GM10266 (cell line): ENCODE measurements at regions not wholly inside any gene's neighbourhood (a gene's known extent, or its start where the extent isn't known, plus 50 kb on each side); places are given as distances from the start of the nearest gene placed in this dataset.
"Not testable (repeated sequence)": the region's sequence is repeated elsewhere in the genome, so short reads cannot be mapped to it uniquely, and the experiment has no call there.

Source experiments
- DNase-seq: peaks from one replicate; pipeline ENCODE4 v3.0.0; 2012; ENCODE audit errors: extremely low spot score
- TF ChIP-seq, protein P1 (sequence below): IDR thresholded peaks from 2 replicates; pipeline ENCODE4 v1.5.1; 2012; ENCODE audit warnings: mild to moderate bottlenecking, low read depth; ENCODE audit not compliant: control insufficient read depth, insufficient read depth; ENCODE audit errors: missing control alignments

DNA sequence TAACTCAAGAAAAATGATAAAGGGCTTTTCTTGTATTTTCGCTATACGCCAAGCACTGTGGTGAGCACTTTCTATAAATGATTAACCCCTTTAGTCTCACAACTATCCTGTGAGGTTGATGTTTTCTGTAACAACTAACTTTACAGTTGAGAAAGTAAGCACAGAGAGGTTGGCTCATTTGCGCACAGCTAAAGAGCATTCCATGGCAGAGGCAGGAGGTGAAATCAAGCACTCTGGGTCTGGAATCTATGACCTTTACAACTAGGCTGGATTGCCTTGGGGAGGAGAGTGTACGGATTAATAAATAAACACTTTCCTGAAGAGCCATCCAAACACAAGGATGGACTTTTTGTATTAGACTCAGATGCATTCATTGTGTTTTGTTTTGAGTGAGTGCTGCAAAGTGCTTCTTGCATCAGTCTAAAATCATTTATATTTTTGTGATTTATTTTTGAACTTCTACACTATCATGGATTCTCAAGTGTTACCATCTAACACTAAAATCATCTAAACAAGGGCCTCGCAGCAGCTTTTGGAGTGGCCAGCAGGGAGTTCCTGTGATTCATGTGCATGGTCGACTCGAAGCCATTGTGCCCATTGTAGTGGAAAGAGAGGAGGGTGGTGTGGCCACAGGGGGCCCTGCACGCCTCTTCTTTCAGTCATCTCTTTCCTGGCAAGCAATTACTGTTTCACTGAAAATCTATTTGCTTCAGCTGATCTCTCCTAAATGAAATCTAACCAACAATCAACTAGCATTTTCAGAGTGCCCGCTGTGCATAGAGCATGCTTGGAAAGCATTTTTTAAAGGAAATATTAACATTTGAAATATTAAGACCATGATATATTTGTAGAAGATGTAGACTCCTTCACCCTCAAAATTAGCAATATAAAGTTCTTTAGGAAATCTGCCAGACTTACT, 633.4 kb upstream of the COBL start:
- TF ChIP-seq, protein P1, sequence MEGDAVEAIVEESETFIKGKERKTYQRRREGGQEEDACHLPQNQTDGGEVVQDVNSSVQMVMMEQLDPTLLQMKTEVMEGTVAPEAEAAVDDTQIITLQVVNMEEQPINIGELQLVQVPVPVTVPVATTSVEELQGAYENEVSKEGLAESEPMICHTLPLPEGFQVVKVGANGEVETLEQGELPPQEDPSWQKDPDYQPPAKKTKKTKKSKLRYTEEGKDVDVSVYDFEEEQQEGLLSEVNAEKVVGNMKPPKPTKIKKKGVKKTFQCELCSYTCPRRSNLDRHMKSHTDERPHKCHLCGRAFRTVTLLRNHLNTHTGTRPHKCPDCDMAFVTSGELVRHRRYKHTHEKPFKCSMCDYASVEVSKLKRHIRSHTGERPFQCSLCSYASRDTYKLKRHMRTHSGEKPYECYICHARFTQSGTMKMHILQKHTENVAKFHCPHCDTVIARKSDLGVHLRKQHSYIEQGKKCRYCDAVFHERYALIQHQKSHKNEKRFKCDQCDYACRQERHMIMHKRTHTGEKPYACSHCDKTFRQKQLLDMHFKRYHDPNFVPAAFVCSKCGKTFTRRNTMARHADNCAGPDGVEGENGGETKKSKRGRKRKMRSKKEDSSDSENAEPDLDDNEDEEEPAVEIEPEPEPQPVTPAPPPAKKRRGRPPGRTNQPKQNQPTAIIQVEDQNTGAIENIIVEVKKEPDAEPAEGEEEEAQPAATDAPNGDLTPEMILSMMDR, result no peak
- no peak for DNase-seq

DNA sequence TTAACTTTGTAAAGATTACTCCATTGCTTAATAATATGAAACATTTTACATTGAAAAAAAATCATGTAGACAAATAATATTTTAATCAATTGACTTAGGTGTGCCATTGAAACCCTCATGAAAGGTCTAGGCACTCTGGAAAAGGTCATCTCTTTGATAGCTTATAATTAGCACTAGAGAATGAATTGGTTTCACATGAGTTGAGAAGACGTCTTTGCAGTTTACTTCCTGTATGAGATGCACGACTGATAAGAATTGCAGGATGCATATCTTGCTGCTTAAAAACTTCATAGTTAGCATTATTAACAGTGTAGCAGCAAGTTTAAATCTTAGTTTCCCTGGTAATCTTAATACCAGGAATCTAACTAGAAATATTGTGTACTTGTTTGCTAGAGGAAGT, 614.2 kb upstream of the COBL start:
- DNase-seq, result no peak
- TF ChIP-seq, protein P1, result no peak

DNA sequence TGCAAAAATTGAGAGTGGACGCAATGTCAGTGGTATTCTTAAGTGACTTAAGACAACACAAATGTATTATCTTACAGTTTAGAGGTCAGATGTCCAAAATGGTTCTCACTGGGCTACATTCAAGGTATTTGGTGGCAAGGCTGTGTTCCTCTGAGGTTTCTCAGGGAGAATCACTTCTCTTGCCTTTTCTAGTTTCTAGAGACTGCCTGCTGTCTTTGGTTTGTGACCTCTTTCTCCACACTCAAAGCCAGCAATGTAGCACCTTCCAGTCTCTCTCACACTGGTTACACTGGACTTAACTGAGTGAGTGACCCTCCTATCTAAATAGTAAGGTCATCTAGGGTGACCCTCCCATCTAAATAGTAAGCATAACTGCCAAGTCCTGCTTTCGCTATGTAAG, 613.2 kb upstream of the COBL start:
- no peak for DNase-seq
- TF ChIP-seq, protein P1, result no peak

DNA sequence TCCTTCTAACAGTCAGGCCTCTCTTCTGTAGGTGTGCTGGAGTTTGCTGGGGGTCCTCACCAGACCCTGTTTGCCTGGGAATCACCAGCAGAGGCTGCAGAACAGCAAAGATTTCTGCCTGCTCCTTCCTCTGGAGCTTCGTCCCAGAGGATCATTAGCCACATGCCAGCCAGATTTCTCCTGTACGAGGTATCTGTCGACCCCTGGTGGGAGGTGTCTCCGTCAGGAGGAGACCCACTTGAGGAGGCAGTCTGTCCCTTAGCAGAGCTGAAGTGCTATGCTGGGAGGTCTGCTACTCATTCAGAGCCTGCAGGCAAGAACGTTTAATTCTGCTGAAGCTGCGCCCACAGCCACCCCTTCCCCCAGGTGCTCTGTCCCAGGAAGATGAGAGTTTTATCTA, 611.1 kb upstream of the COBL start:
- no peak for DNase-seq
- TF ChIP-seq, protein P1, result no peak

DNA sequence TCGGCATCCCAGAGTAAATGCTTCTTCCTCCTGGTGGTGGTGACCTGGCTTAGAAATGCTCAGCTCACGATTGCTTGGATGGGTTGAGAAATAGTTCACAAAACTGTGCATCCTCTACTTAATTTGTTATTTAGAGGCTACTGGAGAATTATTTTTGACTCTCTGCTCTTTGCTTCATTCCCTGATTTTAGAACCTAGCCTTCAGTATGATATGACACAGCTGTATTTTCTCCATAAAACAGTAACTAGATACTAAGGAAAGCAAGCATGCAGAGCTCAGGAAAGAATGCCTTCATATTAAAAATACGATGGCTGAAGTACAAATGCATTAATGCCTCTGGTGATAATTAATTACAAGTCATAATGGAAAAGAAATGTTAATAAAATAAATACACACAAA, 602.0 kb upstream of the COBL start:
- no peak for DNase-seq
- TF ChIP-seq, protein P1, result no peak

DNA sequence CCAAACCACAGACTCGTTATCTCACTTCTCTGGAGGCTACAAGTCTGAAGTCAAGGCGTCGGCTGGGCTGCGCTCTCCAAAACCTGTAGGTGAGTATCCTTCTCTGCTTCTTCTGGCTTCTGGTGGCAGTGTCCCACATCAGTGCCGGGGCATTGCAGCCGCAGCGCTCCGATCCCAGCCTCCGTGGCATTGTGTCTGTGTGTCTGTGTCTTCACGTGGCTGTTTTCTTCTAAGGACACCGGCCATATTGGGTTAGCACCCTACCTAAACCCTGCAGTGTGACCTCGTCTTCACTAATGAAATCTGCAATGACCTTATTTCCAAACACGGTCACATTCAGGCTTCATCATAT, 584.9 kb upstream of the COBL start:
- TF ChIP-seq, protein P1, result no peak
- DNase-seq, result no peak

DNA sequence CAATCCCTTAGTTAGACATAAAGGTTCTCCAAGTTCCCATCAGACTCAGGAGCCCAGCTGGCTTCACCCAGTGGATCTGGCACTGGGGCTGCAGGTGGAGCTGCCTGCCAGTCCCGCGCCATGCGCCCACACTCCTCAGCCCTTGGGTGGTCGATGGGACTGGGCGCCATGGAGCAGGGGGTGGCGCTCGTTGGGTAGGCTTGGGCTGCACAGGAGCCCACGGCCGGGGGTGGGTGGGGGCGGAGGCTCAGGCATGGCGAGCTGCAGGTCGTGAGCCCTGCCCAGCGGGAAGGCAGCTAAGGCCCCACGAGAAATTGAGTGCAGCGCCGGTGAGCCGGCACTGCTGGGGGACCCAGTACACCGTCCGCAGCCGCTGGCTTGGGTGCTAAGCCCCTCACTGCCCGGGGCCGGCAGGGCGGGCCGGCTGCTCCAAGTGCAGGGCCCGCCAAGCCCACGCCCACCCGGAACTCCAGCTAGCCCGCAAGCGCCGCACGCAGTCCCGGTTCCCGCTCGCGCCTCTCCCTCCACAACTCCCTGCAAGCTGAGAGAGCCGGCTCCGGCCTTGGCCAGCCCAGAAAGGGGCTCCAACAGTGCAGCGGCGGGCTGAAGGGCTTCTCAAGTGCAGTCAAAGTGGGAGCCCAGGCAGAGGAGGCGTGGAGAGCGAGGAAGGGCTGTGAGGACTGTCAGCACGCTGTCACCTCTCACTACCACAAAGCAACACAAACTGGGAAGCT, 584.3 kb upstream of the COBL start:
- not testable (repeated sequence) for DNase-seq
